Activated CD4-positive, alpha-beta T cell treated with anti-CD3 and anti-CD28 coated beads, Interleukin-10, Interleukin-2, amounts not matched to agents 100 ng/mL and 50 ng/mL, durations not matched to agents 16 hours and 8 hours (primary cell): ENCODE measurements at regions not wholly inside any gene's neighbourhood (a gene's known extent, or its start where the extent isn't known, plus 50 kb on each side); places are given as distances from the start of the nearest gene placed in this dataset.
A peak's percentile ranks its signal among the peaks of the same experiment; 100 is the strongest.

ENCODE experiments used
- DNase-seq: peaks from one replicate; pipeline ENCODE4 v3.0.0-alpha.2; 2020

- DNase-seq, result no peak
These were observed 150.2 kb downstream of the DYRK2 start for GRCh38 chr12:67798768-67799167.

- no peak for DNase-seq
These were observed 154.2 kb downstream of the DYRK2 start for GRCh38 chr12:67802731-67803130.

GRCh38 chr12:67803278-67803993, 154.9 kb downstream of the DYRK2 start:
- DNase-seq, result no peak

GRCh38 chr12:67804168-67804567, 155.6 kb downstream of the DYRK2 start:
- DNase-seq, result peak; percentile 90

GRCh38 chr12:67807814-67808213, 159.3 kb downstream of the DYRK2 start:
- DNase-seq, result no peak

- no peak for DNase-seq
These were observed 161.6 kb downstream of the DYRK2 start for GRCh38 chr12:67810166-67810565.

- DNase-seq, result peak; percentile 18
These were observed 163.2 kb downstream of the DYRK2 start for GRCh38 chr12:67811437-67812361.

GRCh38 chr12:67813456-67813904, 164.9 kb downstream of the DYRK2 start:
- no peak for DNase-seq

GRCh38 chr12:67816269-67816668, 167.7 kb downstream of the DYRK2 start:
- DNase-seq, result no peak

- no peak for DNase-seq
These were observed 169.9 kb downstream of the DYRK2 start for GRCh38 chr12:67818459-67818903.

GRCh38 chr12:67819902-67820301, 169.3 kb upstream of the IFNG-AS1 start:
- DNase-seq, result no peak

- DNase-seq, result no peak
These were observed 168.6 kb upstream of the IFNG-AS1 start for GRCh38 chr12:67820694-67821093.

GRCh38 chr12:67822826-67823225, 166.4 kb upstream of the IFNG-AS1 start:
- DNase-seq, result no peak

GRCh38 chr12:67826148-67826547, 163.1 kb upstream of the IFNG-AS1 start:
- no peak for DNase-seq

GRCh38 chr12:67826946-67827720, 162.1 kb upstream of the IFNG-AS1 start:
- DNase-seq, result no peak

- peak; percentile 90 for DNase-seq
These were observed 161.3 kb upstream of the IFNG-AS1 start for GRCh38 chr12:67827820-67828383.

GRCh38 chr12:67829896-67830295, 159.4 kb upstream of the IFNG-AS1 start:
- no peak for DNase-seq

GRCh38 chr12:67832155-67832554, 157.1 kb upstream of the IFNG-AS1 start:
- DNase-seq, result no peak

- no peak for DNase-seq
These were observed 155.6 kb upstream of the IFNG-AS1 start for GRCh38 chr12:67833602-67834001.

- no peak for DNase-seq
These were observed 151.4 kb upstream of the IFNG-AS1 start for GRCh38 chr12:67837876-67838275.

- DNase-seq, result no peak
These were observed 147.1 kb upstream of the IFNG-AS1 start for GRCh38 chr12:67842124-67842523.

- peak; percentile 46 for DNase-seq
These were observed 146.0 kb upstream of the IFNG-AS1 start for GRCh38 chr12:67843257-67843656.

- DNase-seq, result no peak
These were observed 136.5 kb upstream of the IFNG-AS1 start for GRCh38 chr12:67852701-67853100.
